ENCODE measurements at regions not wholly inside any gene's neighbourhood (a gene's known extent, or its start where the extent isn't known, plus 50 kb on each side); places are given as distances from the start of the nearest gene placed in this dataset.

DNA sequence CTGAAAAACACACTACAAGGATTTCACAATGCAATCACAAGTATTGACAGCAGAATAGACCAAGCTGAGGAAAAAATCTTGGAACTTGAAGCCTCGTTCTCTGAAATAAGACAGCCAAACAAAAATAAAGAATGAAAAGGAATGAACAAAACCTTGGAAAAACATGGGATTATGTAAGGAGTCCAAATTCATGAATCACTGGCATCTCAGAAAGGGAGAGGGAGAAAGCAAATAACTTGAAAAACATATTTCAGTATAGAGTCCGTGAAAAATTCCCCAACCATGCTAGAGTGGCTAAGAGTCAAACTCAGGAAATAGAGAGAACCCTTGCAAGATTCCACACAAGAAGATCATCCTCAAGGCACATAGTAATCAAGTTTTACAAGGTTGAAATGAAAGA lies 178.5 kb upstream of the CTSO start:
- Histone ChIP-seq H3K79me2 (ENCODE audit: control insufficient read depth, insufficient read depth, low read length) (no peaks in the 10 kb centered on the region), H3K4me1 (ENCODE audit: control insufficient read depth in 2 of 2, insufficient read depth in 2 of 2, low read length in 2 of 2) (no peaks in the 10 kb centered on the region), H3K4me3 (ENCODE audit: control extremely low read depth in 1 of 5, extremely low read depth in 1 of 5, insufficient read depth in 1 of 5, low read depth in 2 of 5, low read length in 4 of 5) (no peak overlapping the region), H2AFZ (ENCODE audit: insufficient read depth, low read depth, low read length, poor library complexity, severe bottlenecking) (no peak overlapping the region), H3K9ac (ENCODE audit: low read length) (no peak overlapping the region), H3K4me2 (replicated peaks; ENCODE audit: low read depth, low read length, poor library complexity, severe bottlenecking) (no peak overlapping the region), H4K20me1 (ENCODE audit: control insufficient read depth, insufficient read depth, low read length, poor library complexity, severe bottlenecking) (no peaks in the 10 kb centered on the region), H3K27me3 (replicated peaks in 1 of 4; ENCODE audit: control extremely low read depth in 1 of 4, control insufficient read depth in 3 of 4, insufficient read depth in 4 of 4, low read length in 3 of 4) (no peaks in the 10 kb centered on the region), H3K27ac (ENCODE audit: low read length in 2 of 2) (no peak overlapping the region), H3K36me3 (replicated peaks in 1 of 2; ENCODE audit: control extremely low read depth in 1 of 2, control insufficient read depth in 1 of 2, extremely low read depth in 1 of 2, insufficient read depth in 2 of 2, low read length in 1 of 2) (no peaks in the 10 kb centered on the region), H3K9me3 (ENCODE audit: control extremely low read depth in 1 of 3, control insufficient read depth in 2 of 3, insufficient read depth in 1 of 3, low read length in 2 of 3) (peaks cover 0 to 4% (median 0%) of the 10 kb centered on the region in 3 donors)
- no peak overlapping the region for H3K4me3 Mint-ChIP-seq
- TF ChIP-seq EZH2 (IDR thresholded peaks at IDR 0.05; ENCODE audit: borderline replicate concordance, insufficient read depth, low read depth, low read length, poor library complexity, severe bottlenecking): no peak
- TF ChIP-seq, protein P1, sequence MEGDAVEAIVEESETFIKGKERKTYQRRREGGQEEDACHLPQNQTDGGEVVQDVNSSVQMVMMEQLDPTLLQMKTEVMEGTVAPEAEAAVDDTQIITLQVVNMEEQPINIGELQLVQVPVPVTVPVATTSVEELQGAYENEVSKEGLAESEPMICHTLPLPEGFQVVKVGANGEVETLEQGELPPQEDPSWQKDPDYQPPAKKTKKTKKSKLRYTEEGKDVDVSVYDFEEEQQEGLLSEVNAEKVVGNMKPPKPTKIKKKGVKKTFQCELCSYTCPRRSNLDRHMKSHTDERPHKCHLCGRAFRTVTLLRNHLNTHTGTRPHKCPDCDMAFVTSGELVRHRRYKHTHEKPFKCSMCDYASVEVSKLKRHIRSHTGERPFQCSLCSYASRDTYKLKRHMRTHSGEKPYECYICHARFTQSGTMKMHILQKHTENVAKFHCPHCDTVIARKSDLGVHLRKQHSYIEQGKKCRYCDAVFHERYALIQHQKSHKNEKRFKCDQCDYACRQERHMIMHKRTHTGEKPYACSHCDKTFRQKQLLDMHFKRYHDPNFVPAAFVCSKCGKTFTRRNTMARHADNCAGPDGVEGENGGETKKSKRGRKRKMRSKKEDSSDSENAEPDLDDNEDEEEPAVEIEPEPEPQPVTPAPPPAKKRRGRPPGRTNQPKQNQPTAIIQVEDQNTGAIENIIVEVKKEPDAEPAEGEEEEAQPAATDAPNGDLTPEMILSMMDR (IDR thresholded peaks at IDR 0.05): no peak
- CTCF ChIA-PET: no interaction called here
- H3K4me1 Mint-ChIP-seq: no peaks in the 10 kb centered on the region
- no peaks in the 10 kb centered on the region for H3K27me3 Mint-ChIP-seq
- intact Hi-C loops (cut with micrococcal nuclease): no loop called here
- no CpG with 5 or more reads among the region's 2 CpGs for WGBS (ENCODE audit: insufficient coverage)
- H3K9me3 Mint-ChIP-seq (ENCODE audit: insufficient read depth): no peaks in the 10 kb centered on the region
- no peak for ATAC-seq (ENCODE audit: low read depth)
- H3K27ac Mint-ChIP-seq: no peak overlapping the region
- POLR2A ChIA-PET: no interaction called here
- no peak for DNase-seq

DNA sequence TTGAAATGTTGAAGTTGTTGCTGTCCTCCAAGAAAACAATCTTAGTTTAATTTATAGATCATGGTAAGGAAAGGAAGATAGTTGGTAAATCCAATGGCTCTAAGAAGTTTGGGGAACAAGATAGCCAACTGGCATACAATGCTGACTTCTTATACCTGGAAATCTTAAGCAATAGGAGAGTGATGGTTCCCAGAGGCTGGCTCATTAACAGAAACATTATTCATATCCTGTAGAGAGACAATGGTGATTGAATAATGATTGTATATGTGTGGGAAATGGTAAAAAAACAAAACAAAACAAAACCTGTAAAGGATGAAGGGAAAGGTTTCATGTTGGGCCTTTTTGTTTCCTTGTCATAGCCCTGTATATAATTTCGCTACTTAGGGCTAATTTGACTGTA lies 174.9 kb upstream of the CTSO start:
- no peaks in the 10 kb centered on the region for H3K9me3 Mint-ChIP-seq (ENCODE audit: insufficient read depth)

More for the DNA sequence above, 174.9 kb upstream of the CTSO start:
- Histone ChIP-seq H2AFZ (ENCODE audit: insufficient read depth, low read depth, low read length, poor library complexity, severe bottlenecking) (no peak overlapping the region), H3K4me3 (ENCODE audit: control extremely low read depth in 1 of 5, extremely low read depth in 1 of 5, insufficient read depth in 1 of 5, low read depth in 2 of 5, low read length in 4 of 5) (no peak overlapping the region), H3K4me1 (ENCODE audit: control insufficient read depth in 2 of 2, insufficient read depth in 2 of 2, low read length in 2 of 2) (no peaks in the 10 kb centered on the region), H3K79me2 (ENCODE audit: control insufficient read depth, insufficient read depth, low read length) (no peaks in the 10 kb centered on the region), H4K20me1 (ENCODE audit: control insufficient read depth, insufficient read depth, low read length, poor library complexity, severe bottlenecking) (no peaks in the 10 kb centered on the region), H3K9ac (ENCODE audit: low read length) (no peak overlapping the region), H3K27me3 (replicated peaks in 1 of 4; ENCODE audit: control extremely low read depth in 1 of 4, control insufficient read depth in 3 of 4, insufficient read depth in 4 of 4, low read length in 3 of 4) (no peaks in the 10 kb centered on the region), H3K36me3 (replicated peaks in 1 of 2; ENCODE audit: control extremely low read depth in 1 of 2, control insufficient read depth in 1 of 2, extremely low read depth in 1 of 2, insufficient read depth in 2 of 2, low read length in 1 of 2) (no peaks in the 10 kb centered on the region), H3K27ac (ENCODE audit: low read length in 2 of 2) (no peak overlapping the region), H3K9me3 (ENCODE audit: control extremely low read depth in 1 of 3, control insufficient read depth in 2 of 3, insufficient read depth in 1 of 3, low read length in 2 of 3) (peaks cover 0 to 4% (median 1%) of the 10 kb centered on the region in 3 donors), H3K4me2 (replicated peaks; ENCODE audit: low read depth, low read length, poor library complexity, severe bottlenecking) (no peak overlapping the region)
- POLR2A ChIA-PET: no interaction called here
- CTCF ChIA-PET: no interaction called here
- Mint-ChIP-seq H3K4me1 (no peaks in the 10 kb centered on the region), H3K4me3 (no peak overlapping the region), H3K27me3 (no peaks in the 10 kb centered on the region), H3K27ac (no peak overlapping the region)
- intact Hi-C loops (cut with micrococcal nuclease): no loop called here
- DNase-seq (no peak), ATAC-seq (ENCODE audit: low read depth) (no peak)
- TF ChIP-seq, protein P1 (IDR thresholded peaks at IDR 0.05): no peak
- no peak for TF ChIP-seq EZH2 (IDR thresholded peaks at IDR 0.05; ENCODE audit: borderline replicate concordance, insufficient read depth, low read depth, low read length, poor library complexity, severe bottlenecking)
- WGBS (ENCODE audit: insufficient coverage): no CpG with 5 or more reads among the region's 1 CpG

Data from B cell (primary cell).